ENCODE measurements at regions not wholly inside any gene's neighbourhood (a gene's known extent, or its start where the extent isn't known, plus 50 kb on each side); places are given as distances from the start of the nearest gene placed in this dataset.
A peak's percentile ranks its signal among the peaks of the same experiment; 100 is the strongest.
"Not testable (repeated sequence)": the region's sequence is repeated elsewhere in the genome, so short reads cannot be mapped to it uniquely, and the experiment has no call there.

DNA sequence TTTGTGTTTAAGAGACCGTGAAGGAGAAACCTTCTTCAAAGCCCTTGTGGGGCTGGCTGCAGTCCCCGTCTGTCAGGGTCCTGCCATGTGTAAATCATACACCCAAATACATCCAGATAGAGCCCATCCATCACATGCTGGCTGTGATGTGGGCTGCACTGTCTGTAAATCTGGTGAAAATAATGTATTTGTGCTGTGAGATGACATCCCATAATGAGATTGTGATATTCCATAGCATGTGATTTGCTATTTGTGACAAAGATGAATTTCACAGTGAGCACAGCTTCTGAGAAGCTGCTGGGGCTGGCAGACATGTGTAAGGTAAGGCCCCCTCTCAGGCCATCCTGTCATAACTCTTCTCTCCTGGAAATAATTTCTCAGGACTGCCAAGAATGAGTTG, 114.3 kb upstream of the MB21D2 start:
- Mint-ChIP-seq H3K27me3 (no peaks in the 10 kb centered on the region), H3K9me3 (peaks cover 0 to 1% (median 0%) of the 10 kb centered on the region in 5 donors), H3K4me1 (peaks cover 0 to 4% (median 0%) of the 10 kb centered on the region in 3 donors), H3K27ac (no peak overlapping the region), H3K36me3 (no peaks in the 10 kb centered on the region), H3K4me3 (no peak overlapping the region)
- no peak for DNase-seq
- Histone ChIP-seq H3K36me3 (ENCODE audit: insufficient read depth, low read length) (no peaks in the 10 kb centered on the region), H3K27me3 (ENCODE audit: insufficient read depth, low read length, poor library complexity, severe bottlenecking) (peaks cover 4% of the 10 kb centered on the region), H3K4me1 (ENCODE audit: insufficient read depth, low read length) (peaks cover 6% of the 10 kb centered on the region), H3K9me3 (ENCODE audit: low read length) (no peaks in the 10 kb centered on the region), H3K4me3 (ENCODE audit: low read length) (no peak overlapping the region), H3K27ac (ENCODE audit: low read depth, low read length) (no peak overlapping the region)
- ChIA-PET CTCF (no interaction called here), POLR2A (no interaction called here)

- Histone ChIP-seq H3K27ac (ENCODE audit: low read depth, low read length) (no peak overlapping the region), H3K9me3 (ENCODE audit: low read length) (no peaks in the 10 kb centered on the region), H3K4me3 (ENCODE audit: low read length) (no peak overlapping the region), H3K4me1 (ENCODE audit: insufficient read depth, low read length) (peaks cover 6% of the 10 kb centered on the region), H3K36me3 (ENCODE audit: insufficient read depth, low read length) (no peaks in the 10 kb centered on the region), H3K27me3 (ENCODE audit: insufficient read depth, low read length, poor library complexity, severe bottlenecking) (peaks cover 4% of the 10 kb centered on the region)
- no peak for DNase-seq
- no peak overlapping the region for H3K27ac Mint-ChIP-seq
- no peaks in the 10 kb centered on the region for H3K36me3 Mint-ChIP-seq
- POLR2A ChIA-PET = no interaction called here
- H3K9me3 Mint-ChIP-seq = peaks cover 0 to 4% (median 0%) of the 10 kb centered on the region in 5 donors
- no peak overlapping the region for H3K4me3 Mint-ChIP-seq
- no peaks in the 10 kb centered on the region for H3K27me3 Mint-ChIP-seq
- H3K4me1 Mint-ChIP-seq = peaks cover 0 to 4% (median 0%) of the 10 kb centered on the region in 3 donors
- CTCF ChIA-PET = no interaction called here
These were observed 115.6 kb upstream of the MB21D2 start for GRCh38 chr3:193033226-193033780.

- H3K27me3 ChIP-seq (ENCODE audit: insufficient read depth, low read length, poor library complexity, severe bottlenecking); H3K4me1 Mint-ChIP-seq; H3K9me3 Mint-ChIP-seq; H3K4me1 ChIP-seq (ENCODE audit: insufficient read depth, low read length); H3K36me3 Mint-ChIP-seq; POLR2A ChIA-PET; CTCF ChIA-PET; H3K9me3 ChIP-seq (ENCODE audit: low read length); H3K27me3 Mint-ChIP-seq; DNase-seq; H3K27ac Mint-ChIP-seq; H3K4me3 Mint-ChIP-seq; H3K27ac ChIP-seq (ENCODE audit: low read depth, low read length); H3K4me3 ChIP-seq (ENCODE audit: low read length); H3K36me3 ChIP-seq (ENCODE audit: insufficient read depth, low read length): not testable (repeated sequence)
These were observed 120.2 kb upstream of the MB21D2 start for GRCh38 chr3:193037828-193038227.

DNA sequence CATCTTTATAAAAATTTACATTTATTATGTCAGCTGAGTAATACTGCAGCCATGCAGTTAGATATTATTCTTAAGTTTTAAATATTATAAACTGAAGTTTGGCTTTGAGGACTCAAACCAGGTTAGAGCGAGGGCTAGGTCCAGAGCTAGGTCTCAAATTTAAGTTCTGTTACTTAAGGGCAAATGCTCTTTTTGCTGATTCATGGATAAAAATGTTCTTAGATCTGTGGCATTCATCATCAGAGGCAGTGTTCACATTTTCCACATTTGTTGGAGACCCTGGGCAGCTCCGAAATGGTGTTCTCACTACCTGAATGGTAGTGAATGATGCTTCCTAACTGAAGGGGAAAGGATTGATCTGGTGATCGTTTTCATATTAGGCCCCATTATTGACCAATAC, 121.4 kb upstream of the MB21D2 start:
- Histone ChIP-seq H3K36me3 (ENCODE audit: insufficient read depth, low read length) (no peaks in the 10 kb centered on the region), H3K4me1 (ENCODE audit: insufficient read depth, low read length) (no peaks in the 10 kb centered on the region), H3K27ac (ENCODE audit: low read depth, low read length) (no peak overlapping the region), H3K9me3 (ENCODE audit: low read length) (no peaks in the 10 kb centered on the region), H3K27me3 (ENCODE audit: insufficient read depth, low read length, poor library complexity, severe bottlenecking) (no peaks in the 10 kb centered on the region), H3K4me3 (ENCODE audit: low read length) (no peak overlapping the region)
- H3K4me3 Mint-ChIP-seq = no peak overlapping the region
- ChIA-PET CTCF (no interaction called here), POLR2A (no interaction called here)
- H3K27ac Mint-ChIP-seq = no peak overlapping the region
- H3K9me3 Mint-ChIP-seq = peaks cover 0 to 9% (median 0%) of the 10 kb centered on the region in 5 donors
- no peaks in the 10 kb centered on the region for H3K4me1 Mint-ChIP-seq
- no peak for DNase-seq
- no peaks in the 10 kb centered on the region for H3K27me3 Mint-ChIP-seq
- no peaks in the 10 kb centered on the region for H3K36me3 Mint-ChIP-seq

GRCh38 chr3:193040836-193041672, 123.4 kb upstream of the MB21D2 start:
- Mint-ChIP-seq H3K36me3 (no peaks in the 10 kb centered on the region), H3K27me3 (no peaks in the 10 kb centered on the region), H3K9me3 (peaks cover 0 to 9% (median 0%) of the 10 kb centered on the region in 5 donors), H3K27ac (no peak overlapping the region), H3K4me3 (no peak overlapping the region), H3K4me1 (no peaks in the 10 kb centered on the region)
- Histone ChIP-seq H3K4me1 (ENCODE audit: insufficient read depth, low read length) (no peaks in the 10 kb centered on the region), H3K36me3 (ENCODE audit: insufficient read depth, low read length) (no peaks in the 10 kb centered on the region), H3K4me3 (ENCODE audit: low read length) (no peak overlapping the region), H3K27ac (ENCODE audit: low read depth, low read length) (no peak overlapping the region), H3K9me3 (ENCODE audit: low read length) (no peaks in the 10 kb centered on the region), H3K27me3 (ENCODE audit: insufficient read depth, low read length, poor library complexity, severe bottlenecking) (no peaks in the 10 kb centered on the region)
- ChIA-PET POLR2A (no interaction called here), CTCF (no interaction called here)
- peak in 1 of 5 donors; percentile 13 for DNase-seq

GRCh38 chr3:193046371-193046770, 128.7 kb upstream of the MB21D2 start:
- Mint-ChIP-seq H3K9me3 (peaks cover 0 to 3% (median 0%) of the 10 kb centered on the region in 5 donors), H3K4me1 (no peaks in the 10 kb centered on the region), H3K36me3 (no peaks in the 10 kb centered on the region), H3K27me3 (no peaks in the 10 kb centered on the region), H3K27ac (no peak overlapping the region), H3K4me3 (no peak overlapping the region)
- ChIA-PET POLR2A (no interaction called here), CTCF (no interaction called here)
- DNase-seq = no peak
- Histone ChIP-seq H3K4me1 (ENCODE audit: insufficient read depth, low read length) (no peaks in the 10 kb centered on the region), H3K4me3 (ENCODE audit: low read length) (no peak overlapping the region), H3K9me3 (ENCODE audit: low read length) (no peaks in the 10 kb centered on the region), H3K27me3 (ENCODE audit: insufficient read depth, low read length, poor library complexity, severe bottlenecking) (no peaks in the 10 kb centered on the region), H3K27ac (ENCODE audit: low read depth, low read length) (no peak overlapping the region), H3K36me3 (ENCODE audit: insufficient read depth, low read length) (no peaks in the 10 kb centered on the region)

GRCh38 chr3:193047461-193047860, 129.8 kb upstream of the MB21D2 start:
- H3K27me3 Mint-ChIP-seq; CTCF ChIA-PET; H3K4me3 Mint-ChIP-seq; H3K36me3 Mint-ChIP-seq; H3K4me1 Mint-ChIP-seq; H3K4me1 ChIP-seq (ENCODE audit: insufficient read depth, low read length); H3K27me3 ChIP-seq (ENCODE audit: insufficient read depth, low read length, poor library complexity, severe bottlenecking); H3K27ac ChIP-seq (ENCODE audit: low read depth, low read length); DNase-seq; POLR2A ChIA-PET; H3K9me3 Mint-ChIP-seq; H3K4me3 ChIP-seq (ENCODE audit: low read length); H3K27ac Mint-ChIP-seq; H3K9me3 ChIP-seq (ENCODE audit: low read length); H3K36me3 ChIP-seq (ENCODE audit: insufficient read depth, low read length): not testable (repeated sequence)

- no peak overlapping the region for H3K27ac Mint-ChIP-seq
- no peaks in the 10 kb centered on the region for H3K36me3 Mint-ChIP-seq
- no peaks in the 10 kb centered on the region for H3K9me3 ChIP-seq (ENCODE audit: low read length)
- H3K4me1 ChIP-seq (ENCODE audit: insufficient read depth, low read length) = no peaks in the 10 kb centered on the region
- ChIA-PET CTCF (no interaction called here), POLR2A (no interaction called here)
- H3K27me3 Mint-ChIP-seq = no peaks in the 10 kb centered on the region
- H3K36me3 ChIP-seq (ENCODE audit: insufficient read depth, low read length) = no peaks in the 10 kb centered on the region
- H3K4me1 Mint-ChIP-seq = no peaks in the 10 kb centered on the region
- DNase-seq = no peak
- H3K27ac ChIP-seq (ENCODE audit: low read depth, low read length) = no peak overlapping the region
- H3K27me3 ChIP-seq (ENCODE audit: insufficient read depth, low read length, poor library complexity, severe bottlenecking) = no peaks in the 10 kb centered on the region
- no peak overlapping the region for H3K4me3 ChIP-seq (ENCODE audit: low read length)
- peaks cover 0 to 3% (median 0%) of the 10 kb centered on the region in 5 donors for H3K9me3 Mint-ChIP-seq
- no peak overlapping the region for H3K4me3 Mint-ChIP-seq
These were observed 130.5 kb upstream of the MB21D2 start for GRCh38 chr3:193048127-193048526.
